OCI-LY3 (cell line): ENCODE measurements at regions not wholly inside any gene's neighbourhood (a gene's known extent, or its start where the extent isn't known, plus 50 kb on each side); places are given as distances from the start of the nearest gene placed in this dataset.

ENCODE experiments used
- CTCF ChIP-seq: fragments of 200-600, 300-600 bp; sonication (generic); IDR thresholded peaks from 2 replicates; pipeline ENCODE4 v1.5.1; 2014; ENCODE audit warnings: antibody characterized with exemption, low read length, low read depth
- EZH2phosphoT487 ChIP-seq: fragments of 200-600 bp; shearing (Covaris generic); IDR thresholded peaks from 2 replicates; pipeline ENCODE4 v1.6.1; 2018; ENCODE audit warnings: antibody characterized with exemption, mixed run types, low read depth

- TF ChIP-seq CTCF (no peak), EZH2phosphoT487 (no peak)
Measured at GRCh38 chr6:100130630-100131029, 136.6 kb upstream of the MCHR2 start.
